GM12875 (cell line): ENCODE measurements at regions not wholly inside any gene's neighbourhood (a gene's known extent, or its start where the extent isn't known, plus 50 kb on each side); places are given as distances from the start of the nearest gene placed in this dataset.
"Not testable (repeated sequence)": the region's sequence is repeated elsewhere in the genome, so short reads cannot be mapped to it uniquely, and the experiment has no call there.

Experiments
- H3K4me3 ChIP-seq: one replicate; pipeline ENCODE4 v1.5.1; 2011; ENCODE audit warnings: low read depth, low read length, control low read depth
- CTCF ChIP-seq: IDR thresholded peaks from 2 replicates; pipeline ENCODE4 v1.5.1; 2011; ENCODE audit warnings: low read depth, mild to moderate bottlenecking, control low read depth, inconsistent platforms, low read length, moderate library complexity, borderline replicate concordance; ENCODE audit not compliant: insufficient read depth

- H3K4me3 ChIP-seq = not testable (repeated sequence)
Measured at GRCh38 chr6:75031102-75031501, 174.8 kb downstream of the COL12A1 start.

- H3K4me3 ChIP-seq = no peak overlapping the region
- no peak for TF ChIP-seq CTCF
Measured at GRCh38 chr6:75029333-75029732, 176.5 kb downstream of the COL12A1 start.

GRCh38 chr6:75025371-75025770, 180.5 kb downstream of the COL12A1 start:
- no peak overlapping the region for H3K4me3 ChIP-seq
- no peak for TF ChIP-seq CTCF

- H3K4me3 ChIP-seq = no peak overlapping the region
- no peak for TF ChIP-seq CTCF
Measured at GRCh38 chr6:75024828-75025227, 181.0 kb downstream of the COL12A1 start.

DNA sequence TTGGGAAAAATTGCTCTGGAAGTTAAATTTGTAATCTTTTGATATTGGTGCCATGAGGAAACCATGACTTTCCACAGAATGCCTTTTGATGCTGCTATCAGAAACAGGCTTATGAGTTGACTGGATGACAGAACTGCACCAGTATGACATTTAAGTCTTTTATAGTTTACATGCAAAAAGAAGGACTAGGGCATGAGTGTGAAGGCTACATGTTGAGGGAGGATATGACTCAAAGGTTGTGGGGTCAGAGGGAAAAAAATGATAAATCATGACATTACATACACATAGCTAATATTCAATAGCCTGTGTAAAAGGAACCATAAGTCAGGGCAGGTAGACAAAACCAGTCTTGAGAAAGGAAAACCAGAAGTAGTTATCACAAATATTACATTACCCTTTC, 182.2 kb downstream of the COL12A1 start:
- no peak for TF ChIP-seq CTCF
- H3K4me3 ChIP-seq = no peak overlapping the region

DNA sequence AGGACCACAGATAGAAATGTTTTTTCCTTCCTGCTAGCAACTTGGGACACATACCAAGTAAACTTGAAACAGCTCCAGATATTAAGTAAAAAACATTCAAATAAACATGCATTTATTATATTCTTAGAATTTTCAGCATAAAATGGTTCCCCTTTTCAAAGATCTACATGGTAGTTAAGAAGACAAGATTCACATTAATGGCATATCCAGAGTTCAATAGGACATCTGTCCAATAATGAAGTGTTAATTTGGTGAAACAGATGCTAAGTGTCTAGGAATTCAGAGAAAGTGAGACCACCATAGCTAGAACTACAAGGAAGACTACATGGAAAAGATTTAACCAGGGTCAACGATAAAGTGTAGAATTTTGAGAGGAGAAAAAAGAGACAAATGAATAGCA, 184.9 kb downstream of the COL12A1 start:
- TF ChIP-seq CTCF = no peak
- no peak overlapping the region for H3K4me3 ChIP-seq

DNA sequence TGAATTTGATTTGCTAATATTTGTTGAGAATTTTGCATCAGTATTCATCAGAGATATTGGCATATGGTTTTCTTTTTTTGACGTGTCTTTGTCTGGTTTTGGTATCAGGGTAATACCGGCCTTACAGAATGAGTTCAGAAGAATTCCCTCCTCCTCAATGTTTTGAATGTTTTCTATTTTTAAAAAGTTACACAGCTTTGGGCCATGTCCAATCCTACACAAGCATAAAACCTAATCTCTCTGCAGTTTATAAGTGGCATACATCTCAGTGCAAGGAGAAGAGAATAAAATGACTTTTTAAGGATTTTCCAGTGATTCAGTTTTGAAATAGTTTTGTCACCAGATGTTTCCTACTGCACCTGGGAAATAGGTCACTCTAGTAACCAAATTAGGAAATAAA, 185.5 kb downstream of the COL12A1 start:
- TF ChIP-seq CTCF = no peak
- no peak overlapping the region for H3K4me3 ChIP-seq

GRCh38 chr6:75012018-75012417, 193.8 kb downstream of the COL12A1 start:
- no peak for TF ChIP-seq CTCF
- no peak overlapping the region for H3K4me3 ChIP-seq

GRCh38 chr6:75003984-75004383, 201.9 kb downstream of the COL12A1 start:
- H3K4me3 ChIP-seq = not testable (repeated sequence)
